HL-60 (cell line): ENCODE measurements at regions not wholly inside any gene's neighbourhood (a gene's known extent, or its start where the extent isn't known, plus 50 kb on each side); places are given as distances from the start of the nearest gene placed in this dataset.

Experiments
- DNase-seq, 2 experiments: peaks; one replicate each; pipeline ENCODE4 v3.0.0-alpha.2; 2010 to 2020; ENCODE audit warnings: low read depth in 1 of 2, low spot score in 1 of 2
- H3K27ac ChIP-seq: fragments of 250-450 bp; sonication (Bioruptor Pico); replicated peaks from 2 replicates; pipeline ENCODE4 v1.5.1; 2020; ENCODE audit warnings: mild to moderate bottlenecking, moderate library complexity
- H3K27me3 ChIP-seq: fragments of 250-450 bp; sonication (Bioruptor Pico); 2 replicates; pipeline ENCODE4 v1.5.1; 2021; ENCODE audit warnings: mild to moderate bottlenecking, moderate library complexity; ENCODE audit not compliant: insufficient read depth, poor library complexity, severe bottlenecking
- H3K4me3 ChIP-seq: replicated peaks from 2 replicates; pipeline ENCODE4 v1.5.1; 2011; ENCODE audit warnings: mild to moderate bottlenecking, control low read depth, low read length; ENCODE audit not compliant: insufficient read depth
- GABPA ChIP-seq: IDR thresholded peaks from 2 replicates; pipeline ENCODE4 v1.6.1; 2012; ENCODE audit warnings: low read depth
- POLR2AphosphoS5 ChIP-seq: IDR thresholded peaks from 2 replicates; pipeline ENCODE4 v1.6.1; 2012; ENCODE audit warnings: low read depth
- SPI1 ChIP-seq: IDR thresholded peaks from 2 replicates; pipeline ENCODE4 v1.6.1; 2012; ENCODE audit warnings: low read depth, mild to moderate bottlenecking, borderline replicate concordance
- TF ChIP-seq, protein P1 (sequence below): IDR thresholded peaks from one replicate; pipeline ENCODE4 v1.5.1; 2011; ENCODE audit warnings: low read length, control low read depth, inconsistent platforms; ENCODE audit not compliant: insufficient read depth
- TF ChIP-seq, protein P2 (sequence below): IDR thresholded peaks from 2 replicates; pipeline ENCODE4 v1.6.1; 2012; ENCODE audit warnings: low read depth; ENCODE audit not compliant: insufficient replicate concordance

DNA sequence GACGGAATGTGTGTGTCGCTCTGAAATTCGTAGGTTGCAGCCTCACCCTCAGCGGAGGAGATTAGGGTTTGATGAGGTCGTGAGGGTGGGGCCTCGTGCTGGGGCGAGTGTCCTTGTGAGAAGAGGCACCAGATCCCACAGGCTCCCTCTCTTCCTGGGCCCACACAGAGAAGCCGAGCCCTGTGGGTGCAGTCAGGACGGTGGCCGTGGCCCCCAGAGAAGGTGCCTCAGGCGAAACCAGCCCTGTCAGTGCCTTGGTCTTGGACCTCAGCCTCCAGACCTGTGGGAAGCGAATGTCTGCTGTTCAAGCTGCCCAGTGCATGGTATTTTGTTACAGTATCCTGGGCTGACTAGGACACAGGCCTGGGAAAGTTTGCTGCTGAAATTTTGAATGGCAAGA lies 108.0 kb upstream of the ALKAL2 start:
- DNase-seq: no peak
- no peak overlapping the region for H3K27ac ChIP-seq
- TF ChIP-seq SPI1: no peak
- TF ChIP-seq, protein P1, sequence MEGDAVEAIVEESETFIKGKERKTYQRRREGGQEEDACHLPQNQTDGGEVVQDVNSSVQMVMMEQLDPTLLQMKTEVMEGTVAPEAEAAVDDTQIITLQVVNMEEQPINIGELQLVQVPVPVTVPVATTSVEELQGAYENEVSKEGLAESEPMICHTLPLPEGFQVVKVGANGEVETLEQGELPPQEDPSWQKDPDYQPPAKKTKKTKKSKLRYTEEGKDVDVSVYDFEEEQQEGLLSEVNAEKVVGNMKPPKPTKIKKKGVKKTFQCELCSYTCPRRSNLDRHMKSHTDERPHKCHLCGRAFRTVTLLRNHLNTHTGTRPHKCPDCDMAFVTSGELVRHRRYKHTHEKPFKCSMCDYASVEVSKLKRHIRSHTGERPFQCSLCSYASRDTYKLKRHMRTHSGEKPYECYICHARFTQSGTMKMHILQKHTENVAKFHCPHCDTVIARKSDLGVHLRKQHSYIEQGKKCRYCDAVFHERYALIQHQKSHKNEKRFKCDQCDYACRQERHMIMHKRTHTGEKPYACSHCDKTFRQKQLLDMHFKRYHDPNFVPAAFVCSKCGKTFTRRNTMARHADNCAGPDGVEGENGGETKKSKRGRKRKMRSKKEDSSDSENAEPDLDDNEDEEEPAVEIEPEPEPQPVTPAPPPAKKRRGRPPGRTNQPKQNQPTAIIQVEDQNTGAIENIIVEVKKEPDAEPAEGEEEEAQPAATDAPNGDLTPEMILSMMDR: no peak
- TF ChIP-seq POLR2AphosphoS5: no peak
- TF ChIP-seq, protein P2, sequence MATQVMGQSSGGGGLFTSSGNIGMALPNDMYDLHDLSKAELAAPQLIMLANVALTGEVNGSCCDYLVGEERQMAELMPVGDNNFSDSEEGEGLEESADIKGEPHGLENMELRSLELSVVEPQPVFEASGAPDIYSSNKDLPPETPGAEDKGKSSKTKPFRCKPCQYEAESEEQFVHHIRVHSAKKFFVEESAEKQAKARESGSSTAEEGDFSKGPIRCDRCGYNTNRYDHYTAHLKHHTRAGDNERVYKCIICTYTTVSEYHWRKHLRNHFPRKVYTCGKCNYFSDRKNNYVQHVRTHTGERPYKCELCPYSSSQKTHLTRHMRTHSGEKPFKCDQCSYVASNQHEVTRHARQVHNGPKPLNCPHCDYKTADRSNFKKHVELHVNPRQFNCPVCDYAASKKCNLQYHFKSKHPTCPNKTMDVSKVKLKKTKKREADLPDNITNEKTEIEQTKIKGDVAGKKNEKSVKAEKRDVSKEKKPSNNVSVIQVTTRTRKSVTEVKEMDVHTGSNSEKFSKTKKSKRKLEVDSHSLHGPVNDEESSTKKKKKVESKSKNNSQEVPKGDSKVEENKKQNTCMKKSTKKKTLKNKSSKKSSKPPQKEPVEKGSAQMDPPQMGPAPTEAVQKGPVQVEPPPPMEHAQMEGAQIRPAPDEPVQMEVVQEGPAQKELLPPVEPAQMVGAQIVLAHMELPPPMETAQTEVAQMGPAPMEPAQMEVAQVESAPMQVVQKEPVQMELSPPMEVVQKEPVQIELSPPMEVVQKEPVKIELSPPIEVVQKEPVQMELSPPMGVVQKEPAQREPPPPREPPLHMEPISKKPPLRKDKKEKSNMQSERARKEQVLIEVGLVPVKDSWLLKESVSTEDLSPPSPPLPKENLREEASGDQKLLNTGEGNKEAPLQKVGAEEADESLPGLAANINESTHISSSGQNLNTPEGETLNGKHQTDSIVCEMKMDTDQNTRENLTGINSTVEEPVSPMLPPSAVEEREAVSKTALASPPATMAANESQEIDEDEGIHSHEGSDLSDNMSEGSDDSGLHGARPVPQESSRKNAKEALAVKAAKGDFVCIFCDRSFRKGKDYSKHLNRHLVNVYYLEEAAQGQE: no peak
- TF ChIP-seq GABPA: no peak
- H3K4me3 ChIP-seq: no peak overlapping the region
- H3K27me3 ChIP-seq: no peaks in the 10 kb centered on the region

DNA sequence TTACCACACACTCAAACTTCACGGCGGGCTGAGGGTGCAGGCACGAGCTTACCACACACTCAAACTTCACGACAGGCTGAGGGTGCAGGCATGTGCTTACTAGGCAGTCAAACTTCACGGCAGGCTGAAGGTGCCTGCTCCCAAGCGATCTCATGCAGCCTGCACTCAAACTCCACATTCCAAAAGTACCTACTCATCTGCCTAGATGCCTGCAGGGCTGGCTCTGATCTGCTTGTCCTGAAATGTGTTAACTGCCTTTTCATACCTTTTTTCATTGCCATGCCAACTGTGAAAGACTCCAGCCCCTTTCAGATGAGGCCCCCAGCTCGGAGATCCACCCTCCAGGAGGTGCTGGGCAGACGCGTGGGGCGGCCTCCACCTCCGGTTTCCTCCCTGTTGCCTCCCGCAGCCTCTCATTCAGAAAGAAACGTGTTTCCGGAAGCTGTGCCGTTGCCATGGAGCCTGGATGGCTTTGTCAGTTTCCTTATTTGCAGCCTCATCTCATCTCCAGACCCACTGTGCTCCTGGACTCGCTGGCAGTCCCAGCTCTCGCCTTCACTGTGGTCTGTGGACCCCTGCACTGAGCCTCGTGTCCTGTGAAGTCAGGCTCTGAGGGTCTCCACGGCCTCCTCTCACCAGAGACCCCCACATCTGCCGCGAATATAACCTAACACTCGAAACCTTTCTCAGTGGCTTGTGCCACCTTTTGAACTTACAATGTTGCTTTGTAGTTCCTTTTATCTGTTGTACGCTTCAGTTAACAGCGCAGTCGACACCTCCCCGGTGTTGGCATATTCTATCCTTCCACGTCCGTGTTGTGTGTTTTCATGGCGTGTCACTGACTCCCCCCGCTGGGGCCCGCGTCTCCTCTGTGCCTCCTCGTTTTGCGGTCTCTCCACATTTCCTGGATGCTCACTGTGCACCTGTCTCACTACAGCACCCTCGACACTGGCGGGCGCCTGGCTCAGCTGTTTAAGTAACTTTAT lies 106.1 kb upstream of the ALKAL2 start:
- H3K4me3 ChIP-seq: no peak overlapping the region
- peak in 1 of 2 experiments; percentile 6 for DNase-seq
- TF ChIP-seq POLR2AphosphoS5 (no peak), GABPA (no peak), SPI1 (no peak)
- TF ChIP-seq, protein P2: no peak
- TF ChIP-seq, protein P1: no peak

DNA sequence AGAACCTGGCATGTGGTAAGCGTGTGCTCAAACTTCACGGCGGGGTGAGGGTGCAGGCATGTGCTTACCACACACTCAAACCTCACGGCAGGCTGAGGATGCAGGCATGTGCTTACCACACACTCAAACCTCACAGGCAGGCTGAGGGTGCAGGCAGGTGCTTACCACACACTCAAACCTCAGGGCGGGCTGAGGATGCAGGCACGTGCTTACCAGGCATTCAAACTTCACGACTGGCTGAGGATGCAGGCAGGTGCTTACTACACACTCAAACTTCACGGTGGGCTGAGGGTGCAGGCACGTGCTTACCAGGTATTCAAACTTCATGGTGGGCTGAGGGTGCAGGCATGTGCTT lies 105.0 kb upstream of the ALKAL2 start:
- DNase-seq: no peak
- Histone ChIP-seq H3K27me3 (no peaks in the 10 kb centered on the region), H3K4me3 (no peak overlapping the region), H3K27ac (no peak overlapping the region)
- TF ChIP-seq, protein P1: no peak
- TF ChIP-seq, protein P2: no peak
- no peak for TF ChIP-seq SPI1
- TF ChIP-seq GABPA: no peak
- TF ChIP-seq POLR2AphosphoS5: no peak

More for the DNA sequence above, 106.1 kb upstream of the ALKAL2 start:
- Histone ChIP-seq H3K27me3 (no peaks in the 10 kb centered on the region), H3K27ac (no peak overlapping the region)
